NOMO-1 treated with DMSO at 0.1 percent for 48 hours (cell line): ENCODE measurements at regions not wholly inside any gene's neighbourhood (a gene's known extent, or its start where the extent isn't known, plus 50 kb on each side); places are given as distances from the start of the nearest gene placed in this dataset.
A peak's percentile ranks its signal among the peaks of the same experiment; 100 is the strongest.

Experiments
- DNase-seq: peaks from one replicate; lab custom pipeline; 2025; ENCODE audit not compliant: unreplicated experiment; lab: John Stamatoyannopoulos, UW

DNA sequence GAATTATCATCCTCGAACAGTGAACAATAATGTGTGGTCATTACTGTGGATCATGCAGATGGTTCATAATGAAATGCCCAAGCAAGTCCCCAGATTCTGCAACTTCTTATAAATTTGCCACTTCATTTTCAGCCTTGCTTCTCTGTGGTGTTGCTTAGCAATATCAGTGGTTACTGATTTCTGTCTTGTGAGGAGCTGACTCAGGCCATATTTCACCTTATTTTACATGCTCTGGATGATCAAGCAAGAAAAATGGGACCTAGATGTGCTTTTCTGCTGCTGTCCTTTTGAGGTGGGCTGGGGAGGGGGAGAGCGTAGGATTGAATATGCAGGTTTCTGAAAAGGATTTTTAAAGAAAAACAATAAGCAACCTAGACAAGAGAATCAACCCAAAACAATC is 188.3 kb downstream of the SLC24A2 start:
- DNase-seq: no peak

DNA sequence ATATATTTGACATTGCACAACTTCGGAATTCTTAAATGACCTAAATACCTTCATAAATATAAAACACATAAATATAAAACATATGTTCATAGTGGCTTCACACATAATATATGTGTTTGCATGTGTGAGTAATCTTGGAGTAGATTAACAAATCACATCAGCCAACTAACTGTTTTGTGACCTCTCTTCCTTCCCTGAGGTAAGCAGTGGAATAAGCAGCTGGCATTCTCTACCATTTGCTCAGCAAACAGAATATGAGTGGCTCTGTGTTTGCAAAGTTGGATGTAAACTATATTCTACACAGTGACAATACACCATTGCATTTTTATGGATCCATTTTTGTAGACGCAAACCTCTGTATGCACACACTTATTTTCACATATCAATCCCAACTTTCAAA is 189.9 kb downstream of the ACER2 start:
- no peak for DNase-seq

DNA sequence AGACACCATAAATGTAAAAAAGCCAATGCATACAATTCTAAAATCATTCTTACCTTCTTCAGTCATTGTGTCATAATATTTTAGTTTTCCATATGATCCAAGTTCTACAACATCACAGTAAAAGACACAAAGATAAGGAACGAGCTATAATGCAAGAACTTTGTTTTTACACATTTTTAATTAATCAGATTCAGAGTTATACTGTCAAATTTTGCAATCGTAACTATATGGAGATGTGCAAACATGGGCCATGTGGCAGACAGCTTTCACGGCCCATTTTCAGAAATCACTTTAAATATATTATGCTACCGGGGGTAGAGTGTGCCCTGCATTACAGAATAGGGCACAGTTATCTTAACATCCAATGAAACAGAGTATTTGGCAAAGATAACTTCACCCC is 188.4 kb downstream of the ACER2 start:
- no peak for DNase-seq

GRCh38 chr9:19595003-19595402 is 186.2 kb downstream of the ACER2 start:
- no peak for DNase-seq

DNA sequence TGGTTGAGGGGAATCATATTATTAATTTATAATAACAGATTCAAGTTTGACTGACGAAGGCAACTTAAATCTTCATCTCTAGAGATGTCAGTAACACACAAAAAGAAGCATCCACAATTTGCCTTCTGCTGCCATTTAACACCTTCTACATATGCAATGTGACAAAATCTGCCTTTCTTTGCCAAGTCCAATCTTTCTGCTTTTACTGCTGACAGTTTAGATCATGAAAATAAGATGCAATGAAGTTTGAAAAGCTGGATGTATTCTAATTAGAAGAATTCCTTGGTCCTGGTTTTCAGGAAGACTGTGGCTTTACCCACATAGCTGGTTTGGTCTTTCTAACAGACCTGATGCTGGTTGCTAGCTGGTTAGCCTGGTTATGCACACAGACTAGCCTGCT is 178.9 kb downstream of the ACER2 start:
- DNase-seq: no peak

DNA sequence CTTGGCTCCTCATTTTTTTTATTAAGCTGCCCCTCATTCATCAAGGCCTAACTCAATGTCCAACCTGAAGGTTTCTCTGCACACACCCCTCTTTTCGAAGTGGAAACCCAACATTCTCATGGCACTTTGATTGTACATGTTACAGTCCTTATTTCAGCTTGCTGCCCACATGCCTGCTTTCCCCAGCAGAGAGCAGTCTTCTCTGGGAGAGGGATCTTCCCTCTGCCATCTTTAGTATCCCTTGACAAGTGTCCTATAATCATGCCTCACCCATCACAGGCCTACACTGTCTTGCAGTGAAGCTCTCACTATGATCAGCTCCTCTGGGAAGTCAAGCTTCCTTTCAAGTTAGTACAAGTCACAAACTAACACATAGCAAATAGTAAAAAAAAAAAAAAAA is 175.1 kb downstream of the ACER2 start:
- no peak for DNase-seq

DNA sequence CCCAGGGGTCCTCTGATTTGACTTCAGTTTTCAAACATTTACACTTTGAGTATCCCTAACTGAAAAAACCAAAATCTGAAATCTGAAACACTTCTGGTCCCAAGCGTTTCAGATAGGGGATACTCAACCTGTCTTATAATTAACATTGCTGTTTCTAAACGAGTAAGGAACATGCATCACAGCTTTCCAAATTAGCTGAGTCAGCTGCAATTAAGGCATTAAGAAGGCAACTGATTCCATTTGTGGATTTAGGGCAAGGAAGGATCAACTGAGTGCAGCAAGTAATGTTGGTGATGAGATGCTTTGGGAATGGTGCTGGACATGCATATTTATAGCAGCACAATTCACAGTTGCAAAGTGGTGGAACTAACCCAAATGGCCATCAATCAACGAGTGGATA is 168.6 kb downstream of the ACER2 start:
- DNase-seq: no peak

GRCh38 chr9:19568946-19569345 is 160.1 kb downstream of the ACER2 start:
- DNase-seq: no peak

DNA sequence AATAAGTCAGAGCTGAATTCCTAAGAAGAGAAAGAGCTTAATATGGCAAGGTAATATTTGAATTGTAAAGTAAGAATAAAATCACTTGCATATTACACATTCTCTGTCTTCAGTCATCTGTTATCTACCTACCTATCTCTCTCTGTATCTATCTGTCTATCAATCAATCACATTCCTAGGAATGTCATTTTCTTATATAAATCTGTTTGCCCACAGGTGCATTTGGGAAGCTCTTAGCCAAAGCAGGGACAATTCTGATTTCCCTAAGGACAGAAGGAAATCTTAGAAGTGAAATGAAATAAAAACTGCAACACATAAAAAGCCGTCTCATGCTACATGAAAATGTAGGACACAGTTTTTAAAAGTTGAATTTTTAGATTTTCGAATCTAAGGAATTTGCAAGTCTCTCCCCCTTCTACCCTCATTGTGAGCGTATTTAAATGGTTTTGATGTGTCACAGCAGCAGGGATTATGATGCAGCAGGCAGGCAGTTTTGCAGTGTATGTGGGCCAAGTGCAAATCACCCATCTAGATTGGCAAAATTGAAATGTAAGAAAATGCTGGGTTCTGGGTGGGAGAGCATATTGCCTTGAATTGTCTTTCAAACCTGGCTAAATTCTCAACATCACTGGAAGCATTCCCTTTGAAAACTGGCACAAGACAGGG is 155.7 kb downstream of the ACER2 start:
- DNase-seq: no peak

GRCh38 chr9:19555214-19555613 is 146.4 kb downstream of the ACER2 start:
- no peak for DNase-seq

GRCh38 chr9:19554529-19554928 is 145.7 kb downstream of the ACER2 start:
- peak; percentile 0 for DNase-seq

- no peak for DNase-seq
Measured at GRCh38 chr9:19553441-19553840, 144.6 kb downstream of the ACER2 start.

GRCh38 chr9:19552282-19553105 is 143.7 kb downstream of the ACER2 start:
- no peak for DNase-seq

DNA sequence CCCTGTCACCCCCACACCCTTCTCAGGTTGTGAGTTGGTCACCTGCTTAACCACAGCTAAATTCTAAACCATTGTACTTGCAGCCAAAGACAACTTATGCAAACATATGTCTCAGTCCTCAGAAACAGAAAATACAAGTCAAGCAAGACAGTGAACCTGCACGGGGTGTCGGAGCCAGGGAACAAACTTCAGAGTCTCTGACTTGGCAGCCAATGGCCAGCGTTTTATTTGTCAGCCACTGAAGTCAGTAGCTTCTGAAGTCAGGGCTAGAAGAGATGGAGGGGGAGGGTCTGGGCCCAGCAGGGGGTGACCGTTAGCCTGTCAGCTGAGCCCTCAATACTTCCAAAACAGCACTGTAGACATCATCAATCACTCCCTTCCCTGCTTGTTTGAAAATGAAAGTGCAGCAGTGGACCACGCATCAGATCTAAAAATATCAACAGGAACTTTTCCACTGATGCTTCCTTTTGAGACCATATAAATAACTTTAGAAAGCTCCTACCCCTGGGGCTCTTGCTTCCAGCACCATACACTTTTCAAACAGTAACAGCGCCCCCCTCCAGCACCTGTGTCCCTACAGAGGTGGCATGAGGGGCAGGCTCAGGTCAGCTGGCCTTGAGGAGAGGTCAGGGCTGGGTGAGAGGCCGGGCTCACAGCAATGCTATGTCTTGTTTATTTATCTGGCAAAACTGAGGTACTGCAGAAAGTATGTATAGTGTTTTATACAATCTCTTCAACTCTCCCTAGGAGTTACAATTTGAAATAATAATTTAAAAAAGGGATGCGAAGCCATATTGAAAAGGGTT is 142.5 kb downstream of the ACER2 start:
- DNase-seq: peak; percentile 1

- no peak for DNase-seq
Measured at GRCh38 chr9:19550009-19550408, 141.2 kb downstream of the ACER2 start.

DNA sequence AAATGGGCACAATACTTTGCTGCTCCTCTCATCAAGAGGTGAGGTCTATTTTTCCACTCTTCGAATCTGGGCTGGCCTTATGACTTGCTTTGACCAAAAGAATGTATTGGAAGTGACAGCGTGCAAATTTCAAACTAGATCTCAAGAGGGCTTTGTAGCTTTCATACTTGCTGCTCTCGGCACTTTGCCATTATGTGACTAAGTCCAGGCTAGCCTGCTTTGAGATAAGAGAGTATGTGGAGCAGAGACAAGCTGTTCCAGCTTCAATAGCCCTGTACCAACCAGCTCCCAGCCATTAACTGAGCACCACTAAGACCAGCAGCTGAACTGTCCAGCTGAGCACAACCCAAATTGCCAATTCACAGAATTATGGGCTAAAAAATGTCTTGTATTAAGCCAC is 124.6 kb downstream of the ACER2 start:
- no peak for DNase-seq

DNA sequence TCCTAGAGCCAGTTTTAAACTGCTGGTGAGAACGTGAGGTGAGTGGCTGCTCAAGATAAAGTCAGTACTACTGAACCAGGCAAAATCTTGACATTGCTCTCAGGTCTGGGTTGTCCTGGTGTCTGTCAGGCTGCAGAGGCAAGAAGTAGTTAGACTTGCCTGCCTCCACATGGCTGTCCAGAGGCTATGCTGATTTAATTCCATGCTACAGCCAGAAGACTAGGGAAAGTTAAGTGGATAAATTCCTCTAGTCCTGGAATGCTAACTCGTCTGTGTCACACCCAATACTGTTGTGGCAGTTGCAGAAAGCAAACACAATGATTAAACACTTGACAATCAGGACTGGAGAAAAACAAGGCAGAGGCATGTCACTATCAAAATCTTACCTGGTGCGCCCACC is 118.9 kb downstream of the ACER2 start:
- no peak for DNase-seq

DNA sequence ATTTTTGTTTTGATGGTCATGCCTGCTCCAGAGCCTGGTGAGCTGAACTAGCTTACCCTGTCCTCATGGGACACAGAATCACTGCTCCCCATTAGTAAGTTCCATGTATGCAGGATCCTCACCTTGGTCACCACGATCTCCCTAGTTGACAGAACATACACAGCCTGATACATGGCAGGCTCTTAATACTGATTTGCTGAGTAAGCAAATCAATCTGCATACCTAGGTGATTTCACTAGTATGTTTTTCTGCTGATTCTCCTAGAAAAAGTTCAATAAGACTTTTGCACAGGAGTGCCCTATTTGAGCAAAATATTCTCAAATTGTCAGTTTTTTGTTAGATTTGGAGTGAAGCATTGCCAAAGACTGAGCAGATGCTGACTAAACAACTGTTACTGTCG is 113.7 kb downstream of the ACER2 start:
- DNase-seq: no peak

DNA sequence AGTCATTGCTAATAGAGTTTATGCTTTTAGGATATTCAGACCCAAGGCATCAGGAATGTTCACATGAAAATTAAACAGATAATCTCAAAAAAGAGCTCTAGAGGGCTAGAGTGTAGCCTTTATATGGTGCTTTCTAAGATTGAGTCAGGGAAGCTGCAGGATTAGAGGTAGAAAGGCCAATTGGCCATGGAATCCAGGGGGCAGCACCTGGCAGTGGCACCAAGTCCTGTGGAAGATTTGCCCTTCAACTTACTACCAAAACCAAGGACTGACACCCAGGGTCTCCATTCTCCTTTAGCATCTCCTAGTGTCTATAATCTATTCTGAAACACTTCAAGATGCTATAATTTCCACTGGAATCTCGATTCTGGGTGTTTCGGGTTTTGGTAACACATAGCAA is 112.4 kb downstream of the ACER2 start:
- DNase-seq: no peak

GRCh38 chr9:19517202-19517942 is 108.6 kb downstream of the ACER2 start:
- DNase-seq: no peak

DNA sequence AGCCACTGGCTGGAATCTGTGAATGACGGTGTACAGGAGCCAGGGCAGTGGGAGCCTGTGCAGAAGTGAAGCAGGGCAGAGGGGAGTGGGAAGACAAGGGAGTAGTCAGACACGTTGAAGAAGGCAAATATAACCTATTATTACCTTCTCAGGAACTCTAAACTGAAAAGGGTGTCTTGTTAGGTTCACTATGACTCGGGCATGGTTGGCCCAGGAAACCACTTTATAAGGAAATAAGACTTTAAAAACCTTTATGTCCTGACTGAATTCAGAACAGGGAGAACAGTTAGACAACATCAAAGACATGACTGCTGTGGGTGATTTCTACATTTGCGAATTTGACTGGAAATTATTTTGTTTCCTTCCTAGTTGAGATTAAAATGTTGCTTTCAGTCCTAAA is 107.5 kb downstream of the ACER2 start:
- no peak for DNase-seq
